ENCODE measurements at regions not wholly inside any gene's neighbourhood (a gene's known extent, or its start where the extent isn't known, plus 50 kb on each side); places are given as distances from the start of the nearest gene placed in this dataset.

DNA sequence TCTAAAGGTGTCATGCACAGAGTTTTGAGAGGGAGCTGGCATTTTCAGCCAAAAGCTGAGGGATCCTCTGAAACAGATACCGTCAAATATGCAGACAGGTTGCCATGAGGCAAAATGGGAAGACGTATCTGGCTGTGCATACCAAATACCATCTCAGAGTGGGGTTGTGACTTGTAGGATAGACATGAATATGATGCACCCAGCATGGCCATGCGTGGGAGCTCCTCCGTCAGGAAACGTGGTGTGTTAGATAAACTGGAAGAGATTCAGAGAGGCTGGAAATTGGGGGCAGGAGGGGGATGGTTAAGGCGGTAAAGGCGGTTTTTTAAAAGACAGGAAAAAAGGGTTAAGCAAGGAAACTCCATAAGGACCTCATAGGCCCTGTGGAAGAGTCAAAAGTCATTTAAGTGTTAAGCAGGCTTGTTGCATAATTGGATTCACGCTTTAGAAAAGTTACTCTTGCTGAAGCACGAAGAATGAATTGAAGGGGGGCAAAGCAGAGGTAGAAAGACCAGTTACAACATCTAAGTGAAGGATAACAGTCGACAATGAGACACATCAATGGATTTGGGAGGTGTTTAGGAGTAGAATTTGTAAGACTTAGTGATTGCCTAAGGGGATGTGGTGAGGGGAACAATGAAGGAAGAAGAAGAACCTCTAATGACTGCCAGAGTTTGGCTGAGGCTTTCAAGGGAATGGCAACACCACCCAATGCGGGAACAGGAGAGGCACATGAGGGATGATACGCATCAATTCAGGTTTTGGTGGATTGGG lies 139.6 kb upstream of the CTAGE1 start:
- Histone ChIP-seq H3K4me3 (no peak overlapping the region), H3K4me1 (peaks cover 5 to 32% (median 24%) of the 10 kb centered on the region in 4 donors), H3K36me3 (no peaks in the 10 kb centered on the region), H3K9me3 (no peaks in the 10 kb centered on the region), H3K27me3 (no peaks in the 10 kb centered on the region), H3K27ac (replicated peaks in 1 of 4) (peak overlapping the region in 2 of 4 donors; percentile 4 to 87)
- 81% methylated on average over 12 of the region's 12 CpGs for WGBS
- no peak for DNase-seq (ENCODE audit: extremely low spot score)
- intact Hi-C loops (cut with DNase I): loop anchor here (5.0 kb wide), 1 partner anchor 275 kb away; no protein-coding TSS in a partner anchor
- no peak for TF ChIP-seq CTCF (IDR thresholded peaks at IDR 0.05)
- no peak for TF ChIP-seq POLR2AphosphoS5 (IDR thresholded peaks at IDR 0.05)
- TF ChIP-seq POLR2A (IDR thresholded peaks at IDR 0.05; ENCODE audit: low read depth): no peak
- no peak for TF ChIP-seq EP300 (IDR thresholded peaks at IDR 0.05)

- DNase-seq (ENCODE audit: extremely low spot score): no peak
- Histone ChIP-seq H3K9me3 (no peaks in the 10 kb centered on the region), H3K4me3 (peak overlapping the region; percentile 58 to 67 (median 64)), H3K4me1 (peaks cover 5 to 40% (median 33%) of the 10 kb centered on the region in 4 donors), H3K27me3 (no peaks in the 10 kb centered on the region), H3K36me3 (no peaks in the 10 kb centered on the region), H3K27ac (replicated peaks in 1 of 4) (peak overlapping the region; percentile 83 to 87 (median 84))
- peak; percentile 7 to 52 for TF ChIP-seq POLR2AphosphoS5 (IDR thresholded peaks at IDR 0.05)
- TF ChIP-seq CTCF (IDR thresholded peaks at IDR 0.05): no peak
- no peak for TF ChIP-seq POLR2A (IDR thresholded peaks at IDR 0.05; ENCODE audit: low read depth)
- intact Hi-C loops (cut with DNase I): loop anchor here (5.0 kb wide), 1 partner anchor 277 kb away; no protein-coding TSS in a partner anchor
- WGBS: 2% methylated on average over 28 of the region's 28 CpGs
Measured at GRCh38 chr18:22558945-22559385, 141.2 kb upstream of the CTAGE1 start.

DNA sequence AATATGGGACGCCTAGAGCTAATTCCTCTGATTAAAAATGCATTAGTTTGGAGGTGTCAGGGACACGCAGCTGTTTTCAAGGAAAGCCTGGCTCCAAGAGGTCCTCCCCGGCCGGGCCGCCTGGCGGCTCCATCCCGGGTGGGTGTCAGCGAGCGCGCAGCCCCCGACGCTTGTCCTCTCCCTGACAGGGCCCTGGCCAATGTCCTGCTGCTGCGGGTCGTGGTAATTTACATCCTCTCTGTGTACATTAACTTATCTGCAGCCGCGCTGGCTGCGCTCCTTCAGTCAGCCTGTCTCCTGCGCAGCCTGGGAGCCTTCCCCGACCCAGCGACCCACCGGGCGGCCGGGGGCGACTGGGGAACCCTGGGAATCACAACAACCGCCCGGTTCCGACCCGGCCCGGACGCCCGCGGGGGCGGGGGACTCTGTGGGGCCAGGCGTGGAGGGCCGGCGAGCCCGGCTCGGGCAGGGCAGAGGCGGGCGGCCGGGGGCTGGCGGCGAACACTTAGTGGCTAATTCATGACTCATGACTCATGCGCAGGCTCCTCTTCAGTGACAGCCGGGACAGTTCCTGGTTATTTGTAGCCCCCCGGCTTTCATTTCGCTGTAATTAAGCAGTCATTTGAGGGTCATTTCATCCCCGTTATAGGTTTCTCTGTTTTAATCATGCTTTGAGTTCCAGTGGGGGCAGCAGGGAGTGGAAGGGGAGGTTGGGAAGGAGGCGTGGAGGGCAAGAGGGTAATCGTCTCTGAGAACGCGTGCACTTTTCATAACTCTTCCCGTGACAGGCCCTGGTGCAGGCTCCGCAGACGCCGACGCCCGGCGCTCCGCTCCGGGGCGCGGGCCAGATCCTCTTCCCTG lies 141.9 kb upstream of the CTAGE1 start:
- Histone ChIP-seq H3K27me3 (no peaks in the 10 kb centered on the region), H3K4me3 (peak overlapping the region; percentile 58 to 67 (median 64)), H3K27ac (replicated peaks in 1 of 4) (peak overlapping the region; percentile 83 to 87 (median 84)), H3K36me3 (no peaks in the 10 kb centered on the region), H3K4me1 (peaks cover 5 to 40% (median 33%) of the 10 kb centered on the region in 4 donors), H3K9me3 (no peaks in the 10 kb centered on the region)
- intact Hi-C loops (cut with DNase I): loop anchor here (5.0 to 10.0 kb wide), 4 partner anchors 125 to 662 kb away; no protein-coding TSS in a partner anchor
- DNase-seq (ENCODE audit: extremely low spot score): peak; percentile 95
- WGBS: 1% methylated on average over 27 of the region's 63 CpGs
- TF ChIP-seq CTCF (IDR thresholded peaks at IDR 0.05) (peak; percentile 12 to 53 (median 24)), EP300 (IDR thresholded peaks at IDR 0.05) (no peak), POLR2AphosphoS5 (IDR thresholded peaks at IDR 0.05) (peak in 1 of 2 donors; percentile 28)

GRCh38 chr18:22560275-22560610 lies 142.5 kb upstream of the CTAGE1 start:
- Histone ChIP-seq H3K4me1 (peaks cover 5 to 40% (median 33%) of the 10 kb centered on the region in 4 donors), H3K4me3 (peak overlapping the region; percentile 58 to 67 (median 64)), H3K9me3 (no peaks in the 10 kb centered on the region), H3K27ac (replicated peaks in 1 of 4) (peak overlapping the region; percentile 83 to 87 (median 84)), H3K36me3 (no peaks in the 10 kb centered on the region), H3K27me3 (no peaks in the 10 kb centered on the region)
- no peak for DNase-seq (ENCODE audit: extremely low spot score)
- 27% methylated on average over 8 of the region's 8 CpGs for WGBS
- TF ChIP-seq POLR2AphosphoS5 (IDR thresholded peaks at IDR 0.05) (no peak), POLR2A (IDR thresholded peaks at IDR 0.05; ENCODE audit: low read depth) (no peak), CTCF (IDR thresholded peaks at IDR 0.05) (no peak)
- intact Hi-C loops (cut with DNase I): loop anchor here (5.0 to 10.0 kb wide), 3 partner anchors 125 to 663 kb away; no protein-coding TSS in a partner anchor
